ENCODE measurements at regions not wholly inside any gene's neighbourhood (a gene's known extent, or its start where the extent isn't known, plus 50 kb on each side); places are given as distances from the start of the nearest gene placed in this dataset.

GRCh38 chr20:50395251-50395729 lies 114.9 kb upstream of the PTPN1 start:
- 52% methylated on average over 9 of the region's 11 CpGs for WGBS (ENCODE audit: insufficient coverage, low coverage, missing lambda C conversion rate)
- Histone ChIP-seq H3K9me3 (replicated peaks; ENCODE audit: control insufficient read depth, insufficient read depth, low read depth, low read length) (no peaks in the 10 kb centered on the region), H4K20me1 (replicated peaks; ENCODE audit: control insufficient read depth, insufficient read depth, low read length) (no peaks in the 10 kb centered on the region), H3K9me1 (ENCODE audit: control insufficient read depth, insufficient read depth, low read length) (no peaks in the 10 kb centered on the region), H3K4me3 (no peak overlapping the region), H3K27me3 (ENCODE audit: control insufficient read depth in 2 of 2, insufficient read depth in 2 of 2, low read length in 2 of 2) (no peaks in the 10 kb centered on the region), H3K9ac (ENCODE audit: insufficient read depth in 1 of 2, low read depth in 2 of 2, low read length in 2 of 2) (no peak overlapping the region), H2AFZ (ENCODE audit: low read depth, low read length) (no peak overlapping the region; the same call in 1 of the 2 replicates), H3K79me2 (ENCODE audit: control insufficient read depth, insufficient read depth, low read length) (no peaks in the 10 kb centered on the region), H3K4me2 (ENCODE audit: insufficient read depth, low read length) (no peak overlapping the region), H3K27ac (ENCODE audit: extremely low read depth, low read depth, low read length) (no peak overlapping the region), H3K36me3 (ENCODE audit: control insufficient read depth, insufficient read depth, low read length) (no peaks in the 10 kb centered on the region), H3K4me1 (replicated peaks in 1 of 2; ENCODE audit: control insufficient read depth in 2 of 2, insufficient read depth in 2 of 2, low read length in 2 of 2) (peaks cover 6 to 30% of the 10 kb centered on the region in 2 experiments; a peak in 4 of 5 replicates)
- no peak for FAIRE-seq
- CTCF ChIA-PET (ENCODE audit: low intra/inter-chr PET ratio), result no interaction called here
- no peak for TF ChIP-seq ZNF274 (IDR thresholded peaks at IDR 0.05; ENCODE audit: borderline replicate concordance, low read depth, low read length)
- TF ChIP-seq XRCC4 (IDR thresholded peaks at IDR 0.05; ENCODE audit: extremely low read depth, insufficient read depth, insufficient read length), result no peak
- TF ChIP-seq, protein P1, sequence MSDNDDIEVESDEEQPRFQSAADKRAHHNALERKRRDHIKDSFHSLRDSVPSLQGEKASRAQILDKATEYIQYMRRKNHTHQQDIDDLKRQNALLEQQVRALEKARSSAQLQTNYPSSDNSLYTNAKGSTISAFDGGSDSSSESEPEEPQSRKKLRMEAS (CRISPR knock-in tag; IDR thresholded peaks at IDR 0.05), result no peak
- TF ChIP-seq POLR2A (conservative IDR thresholded peaks at IDR 0.05), result no peak
- TF ChIP-seq DPF2 (IDR thresholded peaks at IDR 0.05), result no peak
- no peak for TF ChIP-seq TAF9B (IDR thresholded peaks at IDR 0.05; ENCODE audit: partially characterized antibody)
- no peak for TF ChIP-seq POU5F1 (IDR thresholded peaks at IDR 0.05; ENCODE audit: borderline replicate concordance, low read depth, low read length, partially characterized antibody)
- TF ChIP-seq ZNF174 (CRISPR knock-in tag; IDR thresholded peaks at IDR 0.05), result no peak
- no peak for TF ChIP-seq ZNF217 (CRISPR knock-in tag; IDR thresholded peaks at IDR 0.05)
- no peak for TF ChIP-seq ZNF146 (CRISPR knock-in tag; IDR thresholded peaks at IDR 0.05; ENCODE audit: unreplicated experiment)
- no peak for TF ChIP-seq DLX4 (CRISPR knock-in tag; IDR thresholded peaks at IDR 0.05)
- in situ Hi-C loops (cut with MboI) (no loop called here), intact Hi-C loops (cut with micrococcal nuclease) (no loop called here)
- no TSS peak for BruUV-seq (replicated peaks)
- POLR2A ChIA-PET, result interaction anchor here (0.6 to 1.3 kb wide), 4 partner anchors 32 to 204 kb away, joined by 3 to 6 read pairs (median 3); partner anchors contain the start of gene CEBPB
- no peak for ATAC-seq
- DNase-seq (ENCODE audit: extremely low read depth in 1 of 4, low spot score in 3 of 4), result no peak

All from K562 (cell line).